NCI-H524 treated with DMSO at 0.1 percent for 48 hours (cell line): ENCODE measurements at regions not wholly inside any gene's neighbourhood (a gene's known extent, or its start where the extent isn't known, plus 50 kb on each side); places are given as distances from the start of the nearest gene placed in this dataset.
"Not testable (repeated sequence)": the region's sequence is repeated elsewhere in the genome, so short reads cannot be mapped to it uniquely, and the experiment has no call there.

Experiments
- DNase-seq: peaks from one replicate; lab custom pipeline; 2025; lab: John Stamatoyannopoulos, UW

- DNase-seq, result no peak
Measured at GRCh38 chr19:28351761-28352160, 861.2 kb downstream of the UQCRFS1 start.

DNA sequence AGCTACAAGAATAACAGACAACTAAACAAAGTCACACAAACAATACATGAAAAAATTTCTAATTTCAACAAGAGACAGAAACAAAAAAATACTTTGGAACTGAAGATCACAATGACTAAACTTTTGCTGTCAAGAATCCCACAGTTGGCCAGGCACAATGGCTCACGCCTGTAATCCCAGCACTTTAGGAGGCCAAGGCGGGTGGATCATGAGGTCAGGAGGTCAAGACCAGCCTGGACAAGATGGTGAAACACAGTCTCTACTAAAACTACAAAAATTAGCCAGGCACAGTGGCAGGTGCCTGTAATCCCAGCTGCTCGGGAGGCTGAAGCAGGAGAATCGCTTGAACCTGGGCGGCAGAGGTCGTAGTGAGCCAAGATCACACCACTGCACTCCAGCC lies 861.6 kb downstream of the UQCRFS1 start:
- not testable (repeated sequence) for DNase-seq

- DNase-seq, result no peak
Measured at GRCh38 chr19:28350673-28351072, 862.3 kb downstream of the UQCRFS1 start.

GRCh38 chr19:28350037-28350436 lies 862.9 kb downstream of the UQCRFS1 start:
- no peak for DNase-seq

DNA sequence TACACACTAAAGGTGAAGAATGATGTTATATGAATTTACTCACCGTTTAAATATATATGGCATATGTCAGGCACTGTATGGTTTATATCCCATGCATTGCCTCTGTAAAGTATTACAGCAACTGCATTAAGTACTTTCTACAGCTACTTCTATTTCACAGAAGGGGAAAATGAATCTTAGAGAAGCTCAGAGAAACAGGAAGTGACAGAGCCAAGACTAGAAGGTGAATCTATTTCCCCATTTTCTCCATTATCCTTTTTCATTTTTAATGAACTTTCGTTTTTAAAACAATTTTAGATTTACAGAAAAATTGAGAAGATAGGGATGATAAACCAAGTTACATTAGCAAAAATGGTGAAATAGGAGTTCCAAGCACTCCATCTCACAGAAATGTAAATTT lies 863.3 kb downstream of the UQCRFS1 start:
- DNase-seq, result no peak

DNA sequence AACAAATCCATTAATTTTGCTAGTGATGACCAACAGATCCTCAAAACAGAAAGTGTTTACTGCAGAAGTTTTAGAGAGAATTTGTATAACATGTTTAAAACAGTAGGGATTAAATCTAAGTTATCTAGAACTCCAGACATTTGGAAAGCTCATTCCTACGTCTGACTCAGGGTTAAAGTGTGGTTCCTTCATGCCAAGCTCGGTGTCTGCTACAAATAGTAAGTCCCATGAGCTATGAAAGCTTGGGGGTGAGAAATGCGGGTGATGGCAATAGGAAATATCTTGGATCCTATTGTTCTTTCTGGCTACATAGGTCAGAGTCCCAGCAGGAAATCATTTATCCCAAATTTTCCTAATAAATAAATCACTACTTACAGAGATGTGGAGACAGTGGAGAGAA lies 867.1 kb downstream of the UQCRFS1 start:
- DNase-seq, result no peak

- DNase-seq, result no peak
Measured at GRCh38 chr19:28341810-28342350, 871.1 kb downstream of the UQCRFS1 start.

- no peak for DNase-seq
Measured at GRCh38 chr19:28334419-28334818, 878.5 kb downstream of the UQCRFS1 start.

- DNase-seq, result no peak
Measured at GRCh38 chr19:28333909-28334308, 879.0 kb downstream of the UQCRFS1 start.

- no peak for DNase-seq
Measured at GRCh38 chr19:28332886-28333285, 880.1 kb downstream of the UQCRFS1 start.

DNA sequence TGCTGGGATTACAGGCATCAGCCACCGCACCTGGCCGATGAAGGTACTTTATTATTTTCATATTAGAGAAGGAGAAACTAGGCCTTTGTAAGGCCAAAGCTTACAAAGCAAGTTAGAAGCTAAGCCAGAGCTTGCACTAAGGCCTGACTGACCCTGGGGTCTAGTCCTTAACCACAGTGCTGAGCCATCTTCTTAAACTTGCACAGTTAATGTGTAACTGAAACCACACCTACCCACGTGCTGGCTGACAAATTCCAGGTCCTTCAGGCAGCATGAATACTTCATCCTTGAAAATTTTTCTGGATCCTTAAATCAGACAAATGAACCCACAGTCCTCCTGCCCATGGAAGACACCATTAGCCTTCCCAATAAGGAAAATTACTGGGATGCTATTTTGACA lies 880.6 kb downstream of the UQCRFS1 start:
- no peak for DNase-seq

- no peak for DNase-seq
Measured at GRCh38 chr19:28331596-28331995, 881.4 kb downstream of the UQCRFS1 start.

GRCh38 chr19:28330831-28331230 lies 882.1 kb downstream of the UQCRFS1 start:
- no peak for DNase-seq

DNA sequence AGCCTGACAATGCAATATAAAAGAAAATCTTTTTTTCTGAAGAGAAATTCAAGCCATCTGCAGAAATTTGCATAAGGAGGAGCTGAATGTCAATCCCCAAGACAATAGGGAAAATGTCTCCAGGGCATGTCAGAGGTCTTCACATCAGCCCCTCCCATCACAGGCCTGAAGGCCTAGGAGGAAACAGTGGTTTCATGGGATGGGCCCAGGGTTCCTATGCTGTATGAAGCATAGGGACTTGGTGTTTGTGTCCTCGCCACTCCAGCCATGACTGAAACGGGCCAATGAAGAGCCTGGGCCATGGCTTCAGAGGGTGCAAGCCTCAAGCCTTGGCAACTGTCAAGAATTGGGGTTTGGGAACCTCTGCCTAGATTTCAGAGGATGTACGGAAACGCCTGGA lies 883.5 kb downstream of the UQCRFS1 start:
- no peak for DNase-seq

DNA sequence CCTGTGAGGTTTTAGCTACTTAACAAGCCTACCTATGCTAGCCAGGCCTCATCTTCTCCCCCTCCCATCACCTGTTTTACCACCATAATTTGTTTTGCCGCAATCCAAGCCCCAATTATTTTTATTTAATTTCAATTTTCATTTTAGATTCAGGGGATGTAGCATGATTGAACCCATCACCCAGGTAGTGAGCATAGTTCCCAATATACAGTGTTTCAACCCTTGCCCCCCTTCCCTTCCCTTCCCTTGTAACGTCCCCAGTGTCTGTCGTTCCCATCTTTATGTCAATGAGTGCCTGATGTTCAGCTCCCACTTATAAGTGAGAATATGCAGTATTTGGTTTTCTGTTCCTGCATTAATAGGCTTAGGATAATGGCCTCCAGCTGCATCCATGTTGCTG lies 885.0 kb downstream of the UQCRFS1 start:
- DNase-seq, result no peak

DNA sequence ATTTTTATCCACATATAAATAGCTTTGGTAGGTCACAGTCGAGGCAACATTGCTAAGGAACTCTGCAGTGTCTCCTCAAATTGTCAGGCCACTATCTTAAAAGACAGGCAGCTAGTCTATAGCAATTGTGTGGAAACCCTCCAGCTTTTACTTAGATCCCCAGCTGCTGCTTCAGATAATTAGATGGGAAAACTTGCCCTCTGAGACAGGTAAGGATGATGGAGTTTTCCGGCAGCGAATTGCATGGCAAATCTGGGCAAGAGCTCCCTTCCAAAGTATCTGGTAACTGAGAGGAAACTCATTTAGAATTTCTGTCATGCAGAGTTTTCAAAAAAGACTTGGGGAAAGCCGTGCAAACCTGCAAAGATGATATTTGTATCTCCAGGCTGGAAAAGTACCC lies 886.2 kb downstream of the UQCRFS1 start:
- DNase-seq, result no peak

GRCh38 chr19:28324275-28325060 lies 888.5 kb downstream of the UQCRFS1 start:
- DNase-seq, result no peak

- no peak for DNase-seq
Measured at GRCh38 chr19:28322945-28323344, 890.0 kb downstream of the UQCRFS1 start.

DNA sequence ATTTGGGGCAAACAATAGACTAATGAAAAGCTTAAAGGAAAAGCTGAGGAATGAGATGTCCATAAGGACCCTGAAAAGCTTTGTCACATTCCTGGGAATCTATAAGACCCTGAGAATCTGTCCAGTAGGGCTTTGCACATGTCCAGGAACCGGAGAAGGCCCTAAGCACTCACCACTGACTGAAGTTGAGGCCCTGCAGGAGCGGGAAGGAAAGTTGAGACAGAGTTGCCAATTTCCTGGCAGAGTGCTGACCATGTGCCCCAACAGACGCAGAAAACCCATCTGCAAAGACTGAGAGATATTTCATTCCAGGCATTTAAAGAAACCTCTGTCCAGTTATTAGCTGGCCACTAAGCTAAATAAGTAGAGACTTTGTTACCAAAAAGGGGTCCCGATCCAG lies 890.5 kb downstream of the UQCRFS1 start:
- DNase-seq, result no peak

DNA sequence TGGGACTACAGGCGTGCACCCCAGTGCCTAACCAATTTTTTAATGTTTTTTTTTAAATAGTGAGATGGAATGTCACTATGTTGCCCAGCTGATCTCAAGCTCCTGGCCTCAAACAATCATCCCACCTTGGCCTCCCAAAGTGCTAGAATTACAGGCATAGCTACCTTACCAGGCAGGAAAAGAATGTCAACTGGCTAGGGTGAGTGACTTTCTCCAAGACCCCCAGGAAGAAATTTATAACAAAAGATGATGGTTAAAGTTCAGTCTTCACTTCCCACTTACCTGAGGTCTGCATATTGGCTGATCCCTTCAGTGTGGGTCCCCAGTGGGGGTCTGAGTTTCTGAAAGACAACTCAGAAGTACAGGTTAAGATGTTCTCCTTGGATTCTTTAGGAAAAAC lies 893.0 kb downstream of the UQCRFS1 start:
- DNase-seq, result no peak

GRCh38 chr19:28319227-28319626 lies 893.7 kb downstream of the UQCRFS1 start:
- DNase-seq, result no peak

DNA sequence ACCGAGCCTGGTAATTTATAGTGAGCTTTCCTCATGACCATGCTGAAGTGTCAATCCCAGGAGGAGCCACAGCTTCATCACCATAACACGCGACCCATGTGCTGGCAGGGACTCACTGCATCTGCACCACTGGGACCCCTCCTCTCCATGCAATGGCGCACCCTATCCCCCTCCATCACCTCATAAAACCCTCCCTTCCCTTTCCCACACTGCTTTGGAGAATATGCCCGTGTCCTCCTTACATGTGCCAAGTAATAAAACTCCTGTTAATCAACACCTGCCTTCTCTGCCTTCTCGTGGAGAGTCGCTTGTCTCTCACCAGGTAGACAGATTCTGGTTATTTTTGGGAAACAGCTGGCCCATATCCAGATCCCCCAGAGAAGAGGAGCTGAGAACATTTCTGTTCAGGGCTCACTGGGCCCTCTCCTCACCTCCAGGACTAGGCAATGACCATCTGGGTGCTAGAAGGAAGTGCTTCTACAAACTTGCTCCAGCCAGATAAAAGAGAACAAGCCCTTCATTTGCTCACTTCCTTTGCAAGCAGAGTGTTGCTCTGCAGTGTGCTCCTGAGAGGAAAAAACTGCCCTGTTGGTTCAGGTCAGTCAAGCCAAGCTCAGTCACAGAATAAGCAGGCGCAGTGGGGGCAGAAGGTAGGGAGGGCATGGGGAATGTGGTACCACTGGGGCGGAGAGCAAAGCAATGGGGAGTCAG lies 894.3 kb downstream of the UQCRFS1 start:
- DNase-seq, result no peak

GRCh38 chr19:28316464-28316863 lies 896.5 kb downstream of the UQCRFS1 start:
- no peak for DNase-seq
